Testis (tissue), 2 donors: ENCODE measurements at regions not wholly inside any gene's neighbourhood (a gene's known extent, or its start where the extent isn't known, plus 50 kb on each side); places are given as distances from the start of the nearest gene placed in this dataset.

Experiments used
- CTCF ChIP-seq, 3 experiments: fragments of 450-650 bp in 2 of 3; fragments of 200-600 bp in 1 of 3; sonication (generic) in 1 of 3; IDR thresholded peaks; one replicate each; pipeline ENCODE4 v1.5.1; 2016 to 2019; ENCODE audit warnings: antibody characterized with exemption in 3 of 3, mild to moderate bottlenecking in 2 of 3, moderate library complexity in 1 of 3
- POLR2A ChIP-seq: fragments of 450-650 bp; IDR thresholded peaks from one replicate; pipeline ENCODE4 v1.6.1; 2017; ENCODE audit warnings: antibody characterized with exemption, mild to moderate bottlenecking, moderate library complexity

GRCh38 chr7:11261470-11261869 is 287.8 kb downstream of the PHF14 start:
- TF ChIP-seq POLR2A (no peak), CTCF (IDR thresholded peaks at IDR 0.05) (no peak)
